Transverse colon (tissue), 4 donors: ENCODE measurements at regions not wholly inside any gene's neighbourhood (a gene's known extent, or its start where the extent isn't known, plus 50 kb on each side); places are given as distances from the start of the nearest gene placed in this dataset.

Experiments
- DNase-seq: peaks from one replicate; pipeline ENCODE4 v3.0.0-alpha.2; 2019
- H3K27ac ChIP-seq, 4 donors: fragments of 200-600 bp; sonication (generic); 2 replicates each; pipeline ENCODE4 v1.5.1; 2016 to 2018; ENCODE audit warnings: inconsistent platforms in 4 of 4
- H3K27me3 ChIP-seq: fragments of 200-600 bp; sonication (generic); 2 replicates; pipeline ENCODE4 v1.5.1; 2017; ENCODE audit warnings: inconsistent platforms
- H3K36me3 ChIP-seq, 4 donors: fragments of 200-600 bp; sonication (generic); 2 replicates each; pipeline ENCODE4 v1.5.1; 2017 to 2019; ENCODE audit warnings: inconsistent platforms in 4 of 4
- H3K4me1 ChIP-seq, 4 donors: fragments of 200-600 bp; sonication (generic); 2 replicates each; pipeline ENCODE4 v1.5.1; 2017 to 2020; ENCODE audit warnings: inconsistent platforms in 4 of 4
- H3K4me3 ChIP-seq, 4 donors: fragments of 200-600 bp; sonication (generic); 1 replicate in 1 of 4; 2 replicates in 3 of 4; pipeline versions ENCODE4 v1.5.1 to v1.6.1; 2017 to 2019; ENCODE audit warnings: inconsistent platforms in 4 of 4
- H3K9me3 ChIP-seq, 2 donors: fragments of 200-600 bp; sonication (generic); 2 replicates each; pipeline ENCODE4 v1.5.1; 2017 to 2019; ENCODE audit warnings: inconsistent platforms in 2 of 2
- CTCF ChIP-seq, 5 experiments: fragments of 200-600 bp in 3 of 5; fragments of 450-650 bp in 2 of 5; sonication (generic) in 3 of 5; IDR thresholded peaks; 1 replicate in 2 of 5; 2 replicates in 3 of 5; pipeline ENCODE4 v1.5.1; 2016 to 2017; ENCODE audit warnings: antibody characterized with exemption in 5 of 5, inconsistent platforms in 3 of 5, mild to moderate bottlenecking in 2 of 5, moderate library complexity in 1 of 5
- EP300 ChIP-seq: sonication (generic); formaldehyde crosslinking; IDR thresholded peaks from one replicate; pipeline ENCODE4 v1.6.1; 2017; ENCODE audit warnings: antibody characterized with exemption, low read depth
- POLR2A ChIP-seq: fragments of 450-650 bp; IDR thresholded peaks from one replicate; pipeline ENCODE4 v1.6.1; 2016; ENCODE audit warnings: antibody characterized with exemption, mild to moderate bottlenecking, moderate library complexity
- POLR2AphosphoS5 ChIP-seq, 3 donors: sonication (generic); formaldehyde crosslinking; IDR thresholded peaks; one replicate each; pipeline ENCODE4 v1.6.1; 2016; ENCODE audit warnings: antibody characterized with exemption in 3 of 3
- WGBS, 2 donors: methylation state at CpG; one replicate each; pipeline ENCODE4 v1.1.5; 2018; ENCODE audit warnings: low coverage in 1 of 2; 5-methylcytosine and 5-hydroxymethylcytosine counted together
- in situ Hi-C, 4 donors: fragments of 200-750 bp; cut with MboI; loops; one replicate each; pipeline versions ENCODE4 v1.15.0 to v1.15.1; 2017; ENCODE audit warnings: low sequenced_read_pairs in 3 of 4, low pct_ligation_motif_present in 1 of 4, low pct_unique_long_range_greater_than_20kb in 1 of 4
- intact Hi-C: fragments of 100-400 bp; cut with DNase I; formaldehyde crosslinking; loops from one replicate; pipeline ENCODE4 v1.15.1; 2023; ENCODE audit warnings: low total_unique reads

GRCh38 chr4:24241511-24241910 is 342.8 kb downstream of the DHX15 start:
- Histone ChIP-seq H3K27ac (no peak overlapping the region), H3K9me3 (no peaks in the 10 kb centered on the region), H3K36me3 (no peaks in the 10 kb centered on the region), H3K4me1 (no peaks in the 10 kb centered on the region), H3K27me3 (no peaks in the 10 kb centered on the region), H3K4me3 (no peak overlapping the region)
- TF ChIP-seq POLR2A (no peak), EP300 (no peak), POLR2AphosphoS5 (IDR thresholded peaks at IDR 0.05) (no peak), CTCF (IDR thresholded peaks at IDR 0.05) (no peak)
- intact Hi-C loops = no loop called here
- in situ Hi-C loops = no loop called here
- WGBS, 2 donors = 76 to 95% methylated on average over 3 to 5 of the region's 5 CpGs
- no peak for DNase-seq

GRCh38 chr4:24240655-24241054 is 343.7 kb downstream of the DHX15 start:
- DNase-seq = no peak
- in situ Hi-C loops = no loop called here

DNA sequence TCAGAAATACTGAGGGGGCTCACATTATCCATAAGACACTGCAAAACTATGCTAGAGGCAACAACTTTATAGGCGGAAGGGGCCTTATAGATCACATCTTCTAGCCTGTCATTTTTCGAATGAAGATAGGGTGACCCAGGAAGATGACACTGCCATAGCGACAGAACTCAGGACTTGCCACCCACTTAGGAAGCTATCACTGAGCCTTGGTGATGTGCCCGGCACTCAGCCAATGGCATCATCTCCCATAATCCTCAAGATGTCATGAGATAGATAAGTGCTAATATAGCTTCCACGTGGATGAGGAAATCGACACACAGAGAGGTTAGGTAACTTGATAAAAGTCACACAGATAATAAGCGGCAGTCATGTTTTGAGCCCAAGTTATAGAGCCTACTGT is 346.6 kb downstream of the DHX15 start:
- WGBS, 2 donors = 87 to 90% methylated on average over 2 to 7 of the region's 7 CpGs
- Histone ChIP-seq H3K27ac (no peak overlapping the region), H3K27me3 (no peaks in the 10 kb centered on the region), H3K9me3 (no peaks in the 10 kb centered on the region), H3K4me3 (no peak overlapping the region), H3K4me1 (peaks cover 0 to 11% (median 0%) of the 10 kb centered on the region in 4 donors), H3K36me3 (no peaks in the 10 kb centered on the region)
- intact Hi-C loops (no loop called here), in situ Hi-C loops (no loop called here)
- DNase-seq = no peak
- TF ChIP-seq POLR2AphosphoS5 (IDR thresholded peaks at IDR 0.05) (no peak), CTCF (IDR thresholded peaks at IDR 0.05) (no peak), POLR2A (no peak), EP300 (no peak)

More at GRCh38 chr4:24240655-24241054, 343.7 kb downstream of the DHX15 start:
- peaks cover 0 to 5% (median 0%) of the 10 kb centered on the region in 4 donors for H3K4me1 ChIP-seq
- H3K27ac ChIP-seq = no peak overlapping the region
- no peaks in the 10 kb centered on the region for H3K9me3 ChIP-seq
- intact Hi-C loops = no loop called here
- H3K36me3 ChIP-seq = no peaks in the 10 kb centered on the region
- no peaks in the 10 kb centered on the region for H3K27me3 ChIP-seq
- TF ChIP-seq POLR2AphosphoS5 (IDR thresholded peaks at IDR 0.05) (no peak), EP300 (no peak), POLR2A (no peak), CTCF (IDR thresholded peaks at IDR 0.05) (no peak)
- H3K4me3 ChIP-seq = no peak overlapping the region

- TF ChIP-seq CTCF (IDR thresholded peaks at IDR 0.05) (no peak), EP300 (no peak), POLR2AphosphoS5 (IDR thresholded peaks at IDR 0.05) (no peak), POLR2A (no peak)
- no peak overlapping the region for H3K4me3 ChIP-seq
- intact Hi-C loops (no loop called here), in situ Hi-C loops (no loop called here)
- no peaks in the 10 kb centered on the region for H3K9me3 ChIP-seq
- no peak for DNase-seq
- no peaks in the 10 kb centered on the region for H3K27me3 ChIP-seq
- no peaks in the 10 kb centered on the region for H3K36me3 ChIP-seq
- H3K4me1 ChIP-seq = peaks cover 0 to 11% (median 0%) of the 10 kb centered on the region in 4 donors
- WGBS, 2 donors = 72 to 75% methylated on average over 1 to 3 of the region's 3 CpGs
- no peak overlapping the region for H3K27ac ChIP-seq
Measured at GRCh38 chr4:24236532-24236931, 346.7 kb upstream of the PPARGC1A start.
